Activated CD8-positive, alpha-beta memory T cell treated with anti-CD3 and anti-CD28 coated beads, Interleukin-2, amount 10 ng/mL, durations not matched to agents 7 days and 5 days (primary cell): ENCODE measurements at regions not wholly inside any gene's neighbourhood (a gene's known extent, or its start where the extent isn't known, plus 50 kb on each side); places are given as distances from the start of the nearest gene placed in this dataset.

Source experiments
- ATAC-seq: fragments of 150-1000 bp; cut with Tn5 transposase; one replicate; pipeline ENCODE4 v1.10.0; 2021; ENCODE audit warnings: moderate library complexity
- CTCF ChIA-PET: fragments of 350-600 bp; sonication (Branson Sonifier 250); formaldehyde crosslinking; loops from one replicate; lab custom pipeline; 2021; ENCODE audit warnings: antibody characterized with exemption; lab: Charles Lee
- DNase-seq: peaks from one replicate; pipeline ENCODE4 v3.0.0-alpha.2; 2020
- H3K27ac Mint-ChIP-seq: one replicate; pipeline ENCODE4 v1.8.0; 2021; ENCODE audit warnings: mild to moderate bottlenecking, mixed read lengths
- H3K27me3 Mint-ChIP-seq: one replicate; pipeline ENCODE4 v1.8.0; 2021; ENCODE audit warnings: mixed read lengths
- H3K36me3 Mint-ChIP-seq: one replicate; pipeline ENCODE4 v1.8.0; 2021; ENCODE audit warnings: mild to moderate bottlenecking, mixed read lengths
- H3K4me1 Mint-ChIP-seq: one replicate; pipeline ENCODE4 v1.8.0; 2021; ENCODE audit warnings: mixed read lengths
- H3K4me3 Mint-ChIP-seq: one replicate; pipeline ENCODE4 v1.8.0; 2021; ENCODE audit warnings: mild to moderate bottlenecking, moderate library complexity, mixed read lengths
- H3K9me3 Mint-ChIP-seq: one replicate; pipeline ENCODE4 v1.8.0; 2022; ENCODE audit warnings: low read depth, mixed read lengths

GRCh38 chr13:82739881-82740280 is 1142.4 kb downstream of the SLITRK1 start:
- no peak overlapping the region for H3K27ac Mint-ChIP-seq
- CTCF ChIA-PET: no interaction called here
- ATAC-seq (no peak), DNase-seq (no peak)
- no peaks in the 10 kb centered on the region for H3K36me3 Mint-ChIP-seq
- H3K4me3 Mint-ChIP-seq: no peak overlapping the region
- H3K27me3 Mint-ChIP-seq: no peaks in the 10 kb centered on the region
- H3K4me1 Mint-ChIP-seq: no peaks in the 10 kb centered on the region
- peaks cover 6% of the 10 kb centered on the region for H3K9me3 Mint-ChIP-seq

- no peak overlapping the region for H3K4me3 Mint-ChIP-seq
- no peaks in the 10 kb centered on the region for H3K4me1 Mint-ChIP-seq
- H3K36me3 Mint-ChIP-seq: no peaks in the 10 kb centered on the region
- ATAC-seq (no peak), DNase-seq (no peak)
- no peaks in the 10 kb centered on the region for H3K9me3 Mint-ChIP-seq
- H3K27ac Mint-ChIP-seq: no peak overlapping the region
- CTCF ChIA-PET: no interaction called here
- no peaks in the 10 kb centered on the region for H3K27me3 Mint-ChIP-seq
These were observed 1152.9 kb downstream of the SLITRK1 start for GRCh38 chr13:82729401-82729800.

GRCh38 chr13:82720986-82721385 is 1161.3 kb downstream of the SLITRK1 start:
- no peaks in the 10 kb centered on the region for H3K27me3 Mint-ChIP-seq
- no peaks in the 10 kb centered on the region for H3K4me1 Mint-ChIP-seq
- H3K9me3 Mint-ChIP-seq: no peaks in the 10 kb centered on the region
- CTCF ChIA-PET: no interaction called here
- no peaks in the 10 kb centered on the region for H3K36me3 Mint-ChIP-seq
- DNase-seq: no peak
- no peak overlapping the region for H3K27ac Mint-ChIP-seq
- H3K4me3 Mint-ChIP-seq: no peak overlapping the region
- ATAC-seq: no peak

- H3K27ac Mint-ChIP-seq: no peak overlapping the region
- no peaks in the 10 kb centered on the region for H3K9me3 Mint-ChIP-seq
- no peaks in the 10 kb centered on the region for H3K36me3 Mint-ChIP-seq
- DNase-seq: no peak
- ATAC-seq: no peak
- H3K27me3 Mint-ChIP-seq: no peaks in the 10 kb centered on the region
- H3K4me3 Mint-ChIP-seq: no peak overlapping the region
- CTCF ChIA-PET: no interaction called here
- H3K4me1 Mint-ChIP-seq: no peaks in the 10 kb centered on the region
These were observed 1162.3 kb downstream of the SLITRK1 start for GRCh38 chr13:82719987-82720386.

GRCh38 chr13:82717249-82717648 is 1165.0 kb downstream of the SLITRK1 start:
- Mint-ChIP-seq H3K36me3 (no peaks in the 10 kb centered on the region), H3K4me1 (no peaks in the 10 kb centered on the region), H3K27me3 (no peaks in the 10 kb centered on the region), H3K4me3 (no peak overlapping the region), H3K27ac (no peak overlapping the region), H3K9me3 (no peaks in the 10 kb centered on the region)
- DNase-seq: no peak
- CTCF ChIA-PET: no interaction called here
- no peak for ATAC-seq

- H3K27ac Mint-ChIP-seq: no peak overlapping the region
- H3K27me3 Mint-ChIP-seq: no peaks in the 10 kb centered on the region
- no peak for DNase-seq
- CTCF ChIA-PET: no interaction called here
- no peak overlapping the region for H3K4me3 Mint-ChIP-seq
- ATAC-seq: no peak
- no peaks in the 10 kb centered on the region for H3K9me3 Mint-ChIP-seq
- H3K4me1 Mint-ChIP-seq: no peaks in the 10 kb centered on the region
- no peaks in the 10 kb centered on the region for H3K36me3 Mint-ChIP-seq
These were observed 1168.4 kb downstream of the SLITRK1 start for GRCh38 chr13:82713687-82714405.

- no peak for ATAC-seq
- Mint-ChIP-seq H3K4me1 (no peaks in the 10 kb centered on the region), H3K36me3 (no peaks in the 10 kb centered on the region), H3K4me3 (no peak overlapping the region), H3K27me3 (no peaks in the 10 kb centered on the region), H3K9me3 (no peaks in the 10 kb centered on the region), H3K27ac (no peak overlapping the region)
- DNase-seq: no peak
- CTCF ChIA-PET: no interaction called here
These were observed 1179.8 kb downstream of the SLITRK1 start for GRCh38 chr13:82702513-82702912.

GRCh38 chr13:82701020-82701419 is 1181.3 kb downstream of the SLITRK1 start:
- ATAC-seq (no peak), DNase-seq (no peak)
- Mint-ChIP-seq H3K4me1 (no peaks in the 10 kb centered on the region), H3K4me3 (no peak overlapping the region), H3K36me3 (no peaks in the 10 kb centered on the region), H3K27ac (no peak overlapping the region), H3K9me3 (no peaks in the 10 kb centered on the region), H3K27me3 (no peaks in the 10 kb centered on the region)
- CTCF ChIA-PET: no interaction called here

- CTCF ChIA-PET: no interaction called here
These were observed 1183.3 kb downstream of the SLITRK1 start for GRCh38 chr13:82698941-82699340.

GRCh38 chr13:82698383-82698782 is 1183.9 kb downstream of the SLITRK1 start:
- Mint-ChIP-seq H3K4me1 (no peaks in the 10 kb centered on the region), H3K9me3 (no peaks in the 10 kb centered on the region), H3K27ac (no peak overlapping the region), H3K4me3 (no peak overlapping the region), H3K36me3 (no peaks in the 10 kb centered on the region), H3K27me3 (no peaks in the 10 kb centered on the region)
- no peak for ATAC-seq
- CTCF ChIA-PET: no interaction called here
- no peak for DNase-seq

More at GRCh38 chr13:82698941-82699340, 1183.3 kb downstream of the SLITRK1 start:
- DNase-seq (no peak), ATAC-seq (no peak)
- Mint-ChIP-seq H3K4me1 (no peaks in the 10 kb centered on the region), H3K9me3 (no peaks in the 10 kb centered on the region), H3K27ac (no peak overlapping the region), H3K4me3 (no peak overlapping the region), H3K27me3 (no peaks in the 10 kb centered on the region), H3K36me3 (no peaks in the 10 kb centered on the region)

GRCh38 chr13:82693607-82694006 is 1188.7 kb downstream of the SLITRK1 start:
- H3K4me1 Mint-ChIP-seq: peaks cover 10% of the 10 kb centered on the region
- no peak for DNase-seq
- CTCF ChIA-PET: no interaction called here
- no peaks in the 10 kb centered on the region for H3K27me3 Mint-ChIP-seq
- no peaks in the 10 kb centered on the region for H3K9me3 Mint-ChIP-seq
- no peaks in the 10 kb centered on the region for H3K36me3 Mint-ChIP-seq
- no peak overlapping the region for H3K27ac Mint-ChIP-seq
- no peak for ATAC-seq
- no peak overlapping the region for H3K4me3 Mint-ChIP-seq

GRCh38 chr13:82688400-82688994 is 1193.8 kb downstream of the SLITRK1 start:
- H3K36me3 Mint-ChIP-seq: no peaks in the 10 kb centered on the region
- H3K4me1 Mint-ChIP-seq: peaks cover 18% of the 10 kb centered on the region
- no peak for DNase-seq
- peak overlapping the region; percentile 71 for H3K4me3 Mint-ChIP-seq
- no peaks in the 10 kb centered on the region for H3K27me3 Mint-ChIP-seq
- peak; percentile 84 for ATAC-seq
- CTCF ChIA-PET: no interaction called here
- peak overlapping the region; percentile 82 for H3K27ac Mint-ChIP-seq
- H3K9me3 Mint-ChIP-seq: peaks cover 2% of the 10 kb centered on the region

- H3K9me3 Mint-ChIP-seq: peaks cover 2% of the 10 kb centered on the region
- H3K27ac Mint-ChIP-seq: no peak overlapping the region
- H3K27me3 Mint-ChIP-seq: no peaks in the 10 kb centered on the region
- DNase-seq (no peak), ATAC-seq (no peak)
- H3K4me3 Mint-ChIP-seq: no peak overlapping the region
- CTCF ChIA-PET: no interaction called here
- H3K4me1 Mint-ChIP-seq: peaks cover 18% of the 10 kb centered on the region
- no peaks in the 10 kb centered on the region for H3K36me3 Mint-ChIP-seq
These were observed 1194.4 kb downstream of the SLITRK1 start for GRCh38 chr13:82687884-82688283.

- Mint-ChIP-seq H3K27me3 (no peaks in the 10 kb centered on the region), H3K27ac (no peak overlapping the region)
- CTCF ChIA-PET: no interaction called here
These were observed 1200.7 kb downstream of the SLITRK1 start for GRCh38 chr13:82681535-82681934.

More at GRCh38 chr13:82681535-82681934, 1200.7 kb downstream of the SLITRK1 start:
- ATAC-seq (no peak), DNase-seq (no peak)
- Mint-ChIP-seq H3K4me1 (no peaks in the 10 kb centered on the region), H3K36me3 (no peaks in the 10 kb centered on the region), H3K4me3 (no peak overlapping the region), H3K9me3 (peaks cover 2% of the 10 kb centered on the region)
